ENCODE measurements at regions not wholly inside any gene's neighbourhood (a gene's known extent, or its start where the extent isn't known, plus 50 kb on each side); places are given as distances from the start of the nearest gene placed in this dataset.
"Not testable (repeated sequence)": the region's sequence is repeated elsewhere in the genome, so short reads cannot be mapped to it uniquely, and the experiment has no call there.

DNA sequence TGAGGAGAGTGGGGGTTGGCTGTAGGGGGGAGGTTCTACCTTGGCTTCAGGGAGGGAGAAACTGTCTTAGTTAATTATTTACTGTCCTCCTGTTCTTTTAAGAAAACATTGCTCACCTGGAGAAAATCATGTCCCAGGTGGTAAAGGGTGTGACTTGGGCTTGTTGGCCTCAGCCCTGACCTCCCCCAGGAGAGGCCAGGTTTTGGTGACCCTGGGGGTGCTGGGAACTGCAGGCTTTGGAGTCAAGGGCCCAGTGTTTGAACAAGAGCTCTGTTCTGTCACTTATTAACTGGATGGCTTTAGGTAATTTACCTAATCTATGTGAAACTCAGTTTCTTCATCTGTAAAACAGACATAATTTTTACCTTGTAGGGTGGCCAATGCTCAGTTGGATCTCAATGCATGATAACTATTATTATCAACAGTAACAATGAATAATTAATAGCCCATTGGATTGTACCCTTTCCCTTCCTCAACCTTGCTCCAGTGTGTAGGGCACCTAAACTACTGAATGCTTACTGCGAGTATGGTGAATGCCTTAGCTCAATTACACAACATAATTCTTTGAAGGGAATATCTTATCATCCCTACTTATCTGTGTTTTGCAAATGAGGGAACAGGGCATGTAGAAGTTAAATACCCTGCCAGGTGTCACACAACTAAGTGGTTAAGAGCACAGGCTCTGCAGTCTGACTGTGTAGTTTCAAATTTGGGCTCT, 959.4 kb upstream of the DEFB115 start:
- DNase-seq, result not testable (repeated sequence)

DNA sequence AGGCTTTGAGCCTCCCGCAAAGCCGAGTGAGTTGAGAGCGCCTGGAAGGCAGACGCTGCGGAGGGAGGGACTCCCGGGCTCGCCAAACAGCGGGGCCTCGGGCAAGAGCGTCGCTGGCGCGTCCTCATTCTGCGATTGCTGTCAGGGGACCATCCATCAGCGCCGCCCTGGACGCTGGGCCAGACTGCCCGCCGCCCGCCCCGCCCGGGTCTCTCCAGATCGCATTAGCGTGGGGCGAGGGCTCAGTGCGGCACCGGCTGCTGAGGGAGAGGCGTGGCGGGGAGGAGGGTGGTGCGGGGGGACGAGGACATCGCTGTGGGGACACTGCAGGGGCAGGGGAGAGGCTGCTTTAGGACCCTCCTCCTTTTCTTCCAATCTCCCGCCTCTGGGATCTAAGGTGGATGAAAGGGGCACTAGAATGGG, 957.2 kb upstream of the DEFB115 start:
- not testable (repeated sequence) for DNase-seq

DNA sequence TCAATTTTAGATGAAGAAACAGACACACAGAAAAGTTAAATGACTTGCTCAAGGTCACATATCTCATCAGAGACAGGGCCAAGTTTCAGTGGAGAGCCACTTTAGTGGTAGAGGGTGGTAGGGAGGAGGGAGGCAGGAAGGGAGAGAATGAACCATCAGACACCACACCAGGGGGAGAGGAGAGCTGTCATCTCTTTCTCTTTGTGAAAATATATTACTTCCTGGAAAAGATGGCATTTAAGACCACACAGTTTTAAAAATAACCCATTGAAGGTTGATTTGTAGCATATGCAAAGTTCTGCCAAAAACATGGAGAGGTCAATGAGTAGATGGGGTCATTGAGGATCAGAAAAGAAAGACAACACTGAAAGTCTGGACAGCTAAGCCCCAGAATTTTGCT, 954.7 kb upstream of the DEFB115 start:
- not testable (repeated sequence) for DNase-seq

DNA sequence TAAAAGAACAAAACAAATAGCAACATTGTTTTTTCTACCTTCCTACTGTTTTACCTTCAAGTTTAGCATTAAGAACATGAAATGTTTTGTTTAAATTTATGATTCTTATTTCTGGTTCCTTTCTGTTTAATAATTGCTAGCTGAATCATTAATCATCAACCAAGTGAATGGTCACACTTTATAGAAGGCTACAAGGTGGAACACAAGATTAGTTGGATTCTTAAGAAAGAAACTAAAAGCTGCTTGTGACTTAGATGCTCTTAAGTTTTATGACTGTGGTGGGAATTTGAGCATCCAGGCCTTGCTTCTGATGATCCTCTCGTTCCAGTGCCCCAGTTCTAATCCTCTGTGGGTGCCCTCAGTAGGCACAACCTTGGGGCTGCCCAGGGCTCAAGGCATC, 947.5 kb upstream of the DEFB115 start:
- DNase-seq, result not testable (repeated sequence)

DNA sequence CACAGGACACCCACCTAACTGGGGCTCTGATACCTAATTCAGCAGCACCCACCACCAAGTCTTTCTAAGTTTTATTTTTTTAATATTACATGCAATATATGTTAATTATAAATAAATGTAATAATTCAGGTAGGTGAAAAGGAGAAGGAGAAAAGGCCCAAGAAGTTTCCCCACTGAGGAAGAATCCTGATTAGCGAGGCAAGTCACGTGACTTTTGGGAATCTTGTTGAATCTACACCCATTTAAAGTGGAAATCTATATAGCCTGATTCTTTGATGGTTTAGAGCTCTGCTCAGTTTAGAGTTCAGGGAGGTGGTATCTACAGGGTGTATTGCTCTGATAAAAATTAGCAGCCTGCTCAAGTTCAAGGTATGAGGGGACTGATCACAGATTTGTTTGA, 947.1 kb upstream of the DEFB115 start:
- not testable (repeated sequence) for DNase-seq

DNA sequence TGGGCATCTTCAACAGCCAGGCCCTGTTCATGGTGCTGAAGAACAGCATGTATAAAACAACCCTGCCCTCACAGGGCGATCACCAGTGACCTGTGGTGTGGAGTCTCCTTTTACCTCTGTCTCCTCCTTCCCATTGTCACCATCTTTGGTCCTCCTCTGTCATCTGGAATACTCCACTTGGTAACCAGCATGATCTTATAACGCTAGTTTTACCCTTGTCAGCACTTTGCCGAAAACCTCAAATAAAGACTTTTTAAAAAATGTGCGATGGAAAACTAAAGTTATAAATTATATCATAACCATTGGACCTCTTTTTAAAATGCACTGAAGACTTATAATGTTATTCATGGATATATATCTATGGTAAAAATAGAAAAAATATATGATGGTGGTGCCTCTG, 945.2 kb upstream of the DEFB115 start:
- not testable (repeated sequence) for DNase-seq

DNA sequence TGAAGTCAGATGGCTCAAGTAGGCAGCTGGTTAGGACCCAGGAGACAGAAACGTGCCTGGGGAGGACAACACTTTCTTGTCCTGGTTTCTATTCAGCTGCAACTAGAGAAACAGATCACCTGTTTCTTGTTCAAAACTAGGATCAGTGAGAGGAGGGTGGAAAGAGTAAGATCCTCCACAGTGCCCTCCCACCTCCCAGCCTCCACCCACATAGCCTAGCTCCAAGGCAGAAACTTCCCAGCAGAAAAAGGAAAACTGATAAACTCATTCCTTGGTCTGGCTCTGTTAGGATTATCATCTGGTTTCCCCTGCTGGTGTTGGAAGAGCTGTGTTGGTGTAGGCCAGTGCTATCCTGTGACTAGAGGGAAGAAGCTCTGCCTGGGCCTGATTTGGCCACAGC, 943.8 kb upstream of the DEFB115 start:
- not testable (repeated sequence) for DNase-seq

DNA sequence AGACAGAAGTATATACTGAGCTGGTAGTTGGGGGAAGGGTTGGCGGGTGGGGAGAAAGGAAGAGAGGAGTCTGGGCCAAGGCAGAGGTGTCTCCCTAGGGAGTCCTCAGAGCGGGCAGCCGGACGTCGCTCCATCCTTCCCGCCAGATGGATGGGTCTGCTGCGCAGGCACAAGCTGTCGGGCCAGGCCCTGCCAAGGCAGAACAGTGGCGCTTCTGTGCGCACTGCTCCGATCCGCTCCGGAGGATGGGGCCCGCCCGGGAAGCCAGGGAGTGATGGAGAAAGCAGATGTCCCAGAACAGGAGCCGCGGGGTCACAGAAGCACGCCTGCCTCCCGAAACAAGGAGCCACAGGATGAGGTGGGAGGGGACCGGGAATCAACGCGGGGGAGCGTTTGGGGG, 941.4 kb upstream of the DEFB115 start:
- DNase-seq, result not testable (repeated sequence)

DNA sequence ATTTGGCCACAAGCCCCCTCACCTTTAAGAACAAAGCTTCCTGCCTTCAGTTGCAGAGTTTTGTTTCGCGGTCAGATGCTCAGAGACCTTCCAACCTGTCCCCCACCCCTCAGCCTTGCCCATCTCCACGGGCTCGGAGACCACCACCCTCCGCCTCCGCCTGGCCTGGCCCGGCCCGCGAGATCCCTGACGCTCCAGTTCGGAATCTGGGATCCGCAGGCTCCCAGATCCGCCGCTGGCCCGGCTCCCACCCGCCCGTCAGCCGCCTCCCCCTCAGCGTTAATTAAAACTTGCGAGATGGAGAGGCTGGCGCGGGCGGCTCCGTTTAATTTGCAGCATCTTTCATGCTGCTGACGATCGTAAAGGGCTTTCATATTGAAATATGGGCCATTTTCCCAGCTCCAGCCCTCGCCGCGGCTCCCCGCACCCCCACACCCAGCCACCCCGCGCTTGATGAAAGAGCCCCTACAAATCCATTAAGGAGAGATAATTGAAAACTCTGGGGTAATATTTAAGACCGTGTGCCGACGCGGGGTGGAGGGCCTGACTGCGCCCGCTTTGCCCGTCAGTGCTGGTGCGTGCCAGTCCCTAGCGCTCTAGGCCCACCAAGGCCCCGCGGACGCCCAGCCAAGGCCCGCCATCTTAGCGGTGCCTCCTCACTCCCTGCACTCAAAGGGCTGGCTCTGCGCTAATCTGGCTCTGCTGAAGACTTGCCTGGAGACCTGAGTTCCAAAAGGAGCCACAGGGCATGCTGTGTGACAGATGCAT, 940.7 kb upstream of the DEFB115 start:
- not testable (repeated sequence) for DNase-seq

DNA sequence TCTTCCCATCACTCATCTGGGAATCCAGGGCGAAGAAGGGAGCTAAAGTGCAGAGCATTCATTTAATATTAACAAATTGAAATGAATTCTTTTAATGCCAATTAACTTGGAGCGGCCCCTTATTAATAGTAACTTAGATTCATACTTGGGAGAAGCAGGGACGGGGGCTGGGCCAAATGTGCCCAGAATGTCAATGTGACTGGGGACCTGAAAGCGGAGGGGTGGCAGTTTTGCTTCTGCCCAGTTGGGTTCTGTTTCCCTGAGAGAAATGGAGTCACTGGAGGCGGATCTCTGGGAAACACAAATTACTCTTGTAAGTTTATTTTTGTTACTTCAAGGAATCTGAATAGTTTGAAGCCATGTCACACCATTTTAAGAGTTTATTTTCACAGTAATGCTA, 923.7 kb upstream of the DEFB115 start:
- DNase-seq, result not testable (repeated sequence)

DNA sequence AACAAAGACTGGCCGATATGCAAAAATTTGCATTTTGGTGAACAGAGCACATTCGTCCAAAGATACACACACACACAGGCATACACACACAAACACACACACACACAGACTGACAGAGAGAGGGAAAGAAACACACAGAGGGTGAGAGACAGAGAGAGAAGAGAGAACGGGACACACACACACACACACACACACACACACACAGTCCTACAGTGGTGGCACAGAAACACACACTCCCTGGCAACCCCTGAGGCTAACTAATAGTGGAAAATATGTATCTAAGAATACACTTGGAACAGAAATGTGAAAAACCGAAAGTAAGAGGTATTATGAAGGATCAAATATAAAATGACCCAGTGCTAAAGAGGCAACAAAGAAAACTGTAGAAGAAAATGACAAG, 919.9 kb upstream of the DEFB115 start:
- not testable (repeated sequence) for DNase-seq

DNA sequence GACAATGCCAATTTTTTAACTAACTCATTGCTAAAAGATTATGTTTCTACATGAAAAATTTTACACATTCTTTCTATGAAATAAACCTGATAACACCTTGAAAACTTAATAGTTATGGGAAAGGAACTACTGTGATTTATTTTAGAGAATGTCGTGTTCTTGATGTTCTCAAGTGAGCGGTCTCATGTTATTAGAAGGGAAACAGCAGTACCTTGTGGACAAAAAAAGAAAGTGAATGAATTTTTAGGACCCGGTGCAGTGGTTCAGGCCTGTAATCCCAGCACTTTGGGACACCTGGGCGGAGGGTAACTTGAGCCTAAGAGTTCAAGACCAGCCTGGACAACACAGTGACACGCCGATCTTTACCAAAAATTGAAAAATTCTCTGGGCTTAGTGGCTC, 908.5 kb upstream of the DEFB115 start:
- DNase-seq, result not testable (repeated sequence)

DNA sequence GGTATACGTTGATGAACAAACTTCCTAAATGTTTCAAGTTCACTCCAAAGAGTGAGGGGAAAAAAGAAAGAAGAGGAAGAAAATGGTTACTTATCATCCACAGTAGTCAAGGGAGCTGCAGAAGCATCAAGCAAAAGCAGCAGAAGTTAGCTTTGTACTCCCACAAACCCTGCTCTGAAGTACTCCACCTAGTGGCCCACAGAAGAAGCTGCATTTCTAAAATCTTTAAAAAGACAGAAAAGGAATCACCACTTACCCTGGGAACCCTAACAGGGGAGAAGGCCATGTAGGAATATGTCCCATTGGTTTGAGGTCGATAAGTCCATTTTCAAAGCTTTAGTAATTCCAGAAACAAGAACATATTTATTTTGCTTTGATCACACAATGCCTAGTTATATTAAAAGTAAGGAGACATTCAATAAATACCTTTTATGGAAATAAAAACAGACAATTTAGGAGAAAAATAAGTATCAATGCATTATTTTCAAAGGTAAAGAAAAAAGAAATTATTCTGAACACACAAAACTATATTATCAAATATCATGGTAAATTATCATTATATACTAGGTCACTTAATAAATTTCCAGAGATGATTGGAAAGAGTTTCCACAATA, 900.5 kb upstream of the DEFB115 start:
- peak; percentile 0 for DNase-seq

DNA sequence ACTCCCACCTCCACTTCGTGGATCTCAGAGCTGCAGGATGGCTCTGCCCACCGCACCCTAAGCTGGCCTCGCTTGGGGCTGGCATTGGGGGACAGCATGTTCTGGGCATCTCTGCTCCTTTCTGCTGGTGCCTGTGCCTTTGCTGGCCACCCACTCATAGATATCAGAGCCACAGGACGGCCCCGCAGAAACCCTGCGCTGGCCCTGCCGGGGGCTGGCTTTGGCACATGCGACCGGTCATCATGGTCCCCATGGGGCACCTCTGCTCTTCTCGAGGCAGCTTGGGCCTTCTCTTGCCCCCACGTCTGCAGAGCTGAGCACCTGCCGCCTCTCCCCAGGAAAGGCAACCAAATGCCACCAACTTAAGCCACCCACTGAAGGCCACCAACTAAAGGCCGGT, 895.7 kb upstream of the DEFB115 start:
- DNase-seq, result not testable (repeated sequence)

DNA sequence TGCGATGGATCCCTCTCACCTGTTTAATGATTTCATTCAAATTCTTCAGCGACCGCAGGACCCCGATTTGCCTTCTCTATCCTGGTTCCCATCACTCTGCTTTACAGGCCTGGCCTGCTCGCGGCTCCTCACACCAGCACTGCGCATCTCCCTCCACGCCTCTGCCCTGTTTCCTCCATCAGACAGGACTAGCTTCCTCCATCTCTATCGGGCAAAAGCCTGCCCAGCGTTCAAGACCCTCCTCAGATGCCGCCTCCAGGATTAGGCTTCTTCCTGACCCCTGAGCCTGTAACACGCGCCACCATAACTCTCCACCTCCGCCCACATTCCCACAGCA, 881.1 kb upstream of the DEFB115 start:
- DNase-seq, result not testable (repeated sequence)

DNA sequence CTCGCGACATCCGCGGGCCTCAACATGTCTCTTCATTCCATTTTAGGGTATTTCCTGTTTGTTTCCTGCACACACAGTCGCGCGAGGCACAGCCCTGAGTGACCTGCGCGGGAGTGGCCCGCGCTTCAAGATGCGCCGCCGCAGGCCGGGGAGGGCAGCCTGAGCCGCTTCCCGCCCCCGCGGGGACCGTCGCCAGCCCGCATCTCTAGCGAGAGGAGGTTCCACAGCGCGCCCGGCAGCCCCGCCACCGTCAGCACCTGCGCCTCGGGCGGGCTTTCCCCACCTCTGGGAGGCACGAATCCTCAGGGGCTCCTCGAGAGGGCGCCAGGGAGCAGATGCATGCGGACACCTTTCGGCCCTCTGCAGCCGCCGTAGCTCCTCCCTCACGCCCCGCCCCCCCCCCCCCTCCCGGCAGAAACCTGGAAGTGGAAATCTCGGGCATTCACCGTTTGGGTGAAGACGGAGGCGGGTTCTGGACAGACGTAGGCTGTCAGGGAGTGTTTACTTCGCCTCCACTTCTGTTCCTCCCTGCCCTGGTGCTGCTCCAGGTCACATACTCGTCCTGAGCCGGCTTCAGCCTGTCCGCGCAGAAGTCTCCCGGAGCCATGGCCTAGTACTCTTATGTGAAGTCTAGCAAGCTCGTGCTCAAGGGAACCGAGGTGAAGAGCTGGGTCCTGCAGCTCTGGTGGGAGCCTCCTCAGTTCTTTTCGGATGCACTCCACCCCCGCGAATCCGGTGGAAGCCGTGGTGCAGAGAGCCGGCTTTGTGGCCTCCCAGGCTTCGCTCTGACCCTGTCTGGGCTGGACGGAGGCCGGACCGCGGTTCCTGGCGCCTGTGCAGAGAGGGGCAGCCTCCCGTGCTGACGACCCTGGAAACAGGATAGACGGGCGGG, 880.5 kb upstream of the DEFB115 start:
- peak; percentile 74 for DNase-seq

DNA sequence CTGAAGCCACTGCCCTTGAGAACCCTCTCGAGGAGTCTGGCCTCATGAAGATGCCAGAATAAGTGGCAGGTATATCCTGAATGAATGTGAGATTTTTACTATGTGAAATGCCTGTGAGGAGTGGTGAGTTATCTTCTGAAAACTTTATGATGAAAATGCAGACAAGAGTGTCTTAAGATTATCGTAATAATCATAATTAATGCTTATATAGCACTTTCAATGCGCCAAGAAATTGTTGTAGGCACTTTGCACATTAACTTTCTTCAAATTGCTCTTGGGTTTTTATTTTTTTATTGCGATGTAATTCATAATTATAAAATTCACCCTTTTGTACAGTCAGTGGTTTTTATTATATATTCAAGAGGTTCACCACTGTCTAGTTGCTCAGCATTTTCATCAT, 879.1 kb upstream of the DEFB115 start:
- DNase-seq, result not testable (repeated sequence)

DNA sequence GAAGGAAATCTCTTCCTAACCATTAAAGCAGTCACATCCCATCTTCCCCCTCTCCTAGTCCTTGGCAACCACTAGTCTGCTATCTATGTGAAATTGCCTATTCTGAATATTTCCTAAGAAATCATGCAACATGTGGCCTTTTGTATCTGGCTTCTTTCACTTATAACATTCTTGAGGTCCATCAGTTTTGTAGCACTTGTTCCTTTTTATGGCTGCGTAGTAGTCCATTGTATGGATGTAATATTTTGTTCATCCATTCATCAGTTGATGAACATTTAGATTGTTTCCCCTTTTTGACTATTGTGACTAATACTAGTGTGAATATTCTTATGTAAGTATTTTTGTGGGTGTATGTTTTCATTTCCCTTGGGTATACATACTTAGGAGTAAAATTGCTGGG, 878.7 kb upstream of the DEFB115 start:
- not testable (repeated sequence) for DNase-seq

DNA sequence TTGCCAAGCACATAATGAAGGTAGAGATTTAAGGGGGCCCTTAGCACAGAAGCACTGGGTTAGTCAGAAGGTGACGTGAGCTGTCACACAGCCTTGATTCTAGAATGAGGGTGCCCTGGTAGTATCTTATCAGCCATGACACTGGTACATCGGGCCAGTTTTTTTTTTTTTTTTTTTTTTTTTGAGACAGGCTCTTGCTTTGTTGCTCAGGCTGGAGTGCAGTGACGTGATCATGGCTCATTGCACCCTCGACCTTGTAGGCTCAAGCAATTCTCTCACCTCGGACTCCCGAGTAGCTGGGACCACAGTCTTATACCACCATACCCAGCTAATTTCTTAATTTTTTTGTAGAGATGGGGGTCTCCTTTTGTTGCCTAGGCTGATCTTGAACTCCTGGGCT, 872.6 kb upstream of the DEFB115 start:
- DNase-seq, result not testable (repeated sequence)

DNA sequence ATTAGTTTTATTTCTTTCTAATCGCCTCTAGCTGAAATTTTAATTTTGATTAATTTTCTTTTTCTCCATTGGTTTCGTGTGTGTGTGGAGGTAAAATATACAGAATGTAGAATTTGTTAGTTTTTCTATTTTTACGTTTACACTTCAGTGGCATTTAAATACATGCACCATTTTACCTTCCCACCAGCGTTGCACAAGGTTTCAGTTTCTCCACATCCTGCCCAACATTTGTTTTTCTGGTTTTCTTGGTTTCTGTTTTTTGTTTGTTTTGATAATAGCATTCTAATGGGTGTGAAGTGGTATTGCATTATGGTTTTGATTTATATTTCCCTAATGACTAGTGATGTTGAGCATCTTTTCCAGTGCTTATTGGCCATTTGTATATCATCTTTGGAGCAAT, 871.4 kb upstream of the DEFB115 start:
- not testable (repeated sequence) for DNase-seq

DNA sequence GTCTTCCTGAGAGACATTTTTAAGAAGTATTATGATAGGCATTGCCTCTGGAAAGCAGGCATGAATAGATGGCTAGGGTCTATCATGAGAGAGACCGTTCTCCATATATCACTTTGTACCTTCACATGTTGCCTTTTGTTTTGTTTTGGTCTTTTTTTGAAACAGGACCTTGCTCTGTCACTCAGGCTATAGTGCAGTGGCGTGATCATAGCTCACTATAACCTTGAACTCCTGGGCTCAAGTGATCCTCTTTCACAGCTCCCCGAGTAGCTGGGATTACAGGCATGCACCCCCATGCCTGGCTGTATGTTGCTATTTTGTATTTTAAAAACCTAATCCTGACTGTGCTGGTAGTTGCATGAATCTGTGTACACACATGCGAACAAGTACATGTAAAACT, 869.6 kb upstream of the DEFB115 start:
- not testable (repeated sequence) for DNase-seq

DNA sequence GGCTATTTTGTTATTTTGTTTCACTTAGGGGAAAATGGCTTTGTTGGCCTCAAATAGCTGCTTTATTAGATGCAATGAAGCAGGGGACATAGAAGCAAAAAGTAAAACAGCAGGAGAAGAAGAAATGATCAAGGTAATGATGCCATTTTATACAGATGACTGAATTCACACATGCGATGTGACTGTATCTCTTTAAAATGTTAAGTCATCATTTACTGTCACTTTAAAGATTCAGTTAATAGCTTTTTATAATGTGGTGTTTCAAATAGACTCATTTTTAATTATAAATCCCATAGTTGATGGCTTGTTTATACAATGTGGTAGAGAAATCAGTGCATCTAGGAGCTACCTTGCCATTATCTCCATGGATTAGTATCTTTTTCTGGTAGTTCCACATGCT, 863.9 kb upstream of the DEFB115 start:
- not testable (repeated sequence) for DNase-seq

DNA sequence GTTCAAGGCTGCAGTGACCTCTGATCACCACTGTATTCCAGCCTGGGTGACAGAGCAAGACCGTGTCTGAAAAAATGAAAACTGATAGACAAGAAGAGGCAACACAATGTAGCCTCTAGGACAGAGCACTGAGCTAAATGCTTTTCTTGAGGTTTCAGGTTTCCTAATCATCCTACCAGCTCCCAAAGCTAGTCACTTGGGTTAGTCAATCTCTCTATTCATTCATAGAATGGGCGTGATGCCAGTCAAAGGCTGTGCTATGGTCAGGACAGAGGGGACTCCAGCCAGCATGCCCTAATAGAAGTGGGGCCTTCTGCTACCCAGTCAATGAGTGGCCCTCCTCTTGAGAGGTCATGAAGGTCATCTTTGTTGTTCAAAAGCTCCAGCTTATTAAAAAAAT, 860.4 kb upstream of the DEFB115 start:
- not testable (repeated sequence) for DNase-seq

Data from NCI-H1092 treated with DMSO at 0.1 percent for 48 hours (cell line).